ENCODE measurements at regions not wholly inside any gene's neighbourhood (a gene's known extent, or its start where the extent isn't known, plus 50 kb on each side); places are given as distances from the start of the nearest gene placed in this dataset.

DNA sequence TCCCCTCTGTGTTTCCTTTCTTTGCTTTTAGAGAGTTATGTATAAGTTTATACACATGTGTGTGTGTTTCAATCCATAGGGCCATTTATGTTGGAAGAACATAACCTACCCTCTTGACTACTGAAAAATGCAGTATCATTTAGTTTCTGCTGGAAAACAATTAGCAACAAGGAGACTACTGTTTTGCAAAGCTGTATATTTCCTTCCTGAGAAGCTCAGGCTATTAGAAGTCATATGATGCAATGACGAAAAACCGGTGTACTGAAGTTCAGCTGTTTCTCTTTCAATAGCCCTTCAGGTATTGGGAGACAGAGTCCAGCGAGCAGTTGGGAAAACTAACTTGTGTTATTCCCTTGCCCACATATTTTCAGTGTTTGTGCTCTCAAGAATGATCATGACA lies 447.7 kb upstream of the GYPC start:
- no peaks in the 10 kb centered on the region for H3K27me3 Mint-ChIP-seq (ENCODE audit: low read depth)
- TF ChIP-seq CTCF (IDR thresholded peaks at IDR 0.05; ENCODE audit: unreplicated experiment in 3 of 3), result no peak
- H3K36me3 Mint-ChIP-seq (ENCODE audit: low read depth), result no peaks in the 10 kb centered on the region
- H3K9me3 Mint-ChIP-seq, result no peaks in the 10 kb centered on the region
- H3K27ac Mint-ChIP-seq, result no peak overlapping the region
- no peak overlapping the region for H3K4me3 Mint-ChIP-seq
- H3K4me1 Mint-ChIP-seq, result no peaks in the 10 kb centered on the region

GRCh38 chr2:126212735-126213134 lies 443.2 kb upstream of the GYPC start:
- H3K27ac Mint-ChIP-seq, result no peak overlapping the region
- no peaks in the 10 kb centered on the region for H3K27me3 Mint-ChIP-seq (ENCODE audit: low read depth)
- H3K9me3 Mint-ChIP-seq, result no peaks in the 10 kb centered on the region
- no peak overlapping the region for H3K4me3 Mint-ChIP-seq
- TF ChIP-seq CTCF (IDR thresholded peaks at IDR 0.05; ENCODE audit: unreplicated experiment in 3 of 3), result no peak
- no peaks in the 10 kb centered on the region for H3K36me3 Mint-ChIP-seq (ENCODE audit: low read depth)
- no peaks in the 10 kb centered on the region for H3K4me1 Mint-ChIP-seq

DNA sequence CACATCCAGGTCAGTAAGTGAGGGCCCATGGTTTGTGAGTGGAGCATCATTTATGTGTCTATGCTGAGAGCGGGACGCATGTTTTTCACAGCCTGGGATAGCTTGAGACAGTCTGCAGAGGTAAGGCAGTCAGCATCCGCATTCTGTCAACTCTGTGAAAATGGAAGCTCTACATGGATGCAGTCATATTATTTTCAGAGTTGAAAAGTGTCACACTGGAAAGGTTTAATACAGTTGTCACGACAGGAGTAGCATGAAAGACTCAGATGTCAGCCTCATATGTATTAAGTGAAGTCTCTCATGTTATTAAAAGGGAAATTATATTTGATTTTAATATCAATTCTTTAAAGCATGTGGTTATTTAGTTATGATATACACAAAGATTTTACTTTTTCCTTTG lies 436.9 kb upstream of the GYPC start:
- H3K4me1 Mint-ChIP-seq, result peaks cover 12% of the 10 kb centered on the region
- no peak overlapping the region for H3K4me3 Mint-ChIP-seq
- no peaks in the 10 kb centered on the region for H3K27me3 Mint-ChIP-seq (ENCODE audit: low read depth)
- H3K27ac Mint-ChIP-seq, result no peak overlapping the region
- H3K9me3 Mint-ChIP-seq, result peaks cover 2% of the 10 kb centered on the region
- TF ChIP-seq CTCF (IDR thresholded peaks at IDR 0.05; ENCODE audit: unreplicated experiment in 3 of 3), result no peak
- no peaks in the 10 kb centered on the region for H3K36me3 Mint-ChIP-seq (ENCODE audit: low read depth)

- no peak overlapping the region for H3K4me3 Mint-ChIP-seq
- no peak for TF ChIP-seq CTCF (IDR thresholded peaks at IDR 0.05; ENCODE audit: unreplicated experiment in 3 of 3)
- no peaks in the 10 kb centered on the region for H3K36me3 Mint-ChIP-seq (ENCODE audit: low read depth)
- peaks cover 2% of the 10 kb centered on the region for H3K9me3 Mint-ChIP-seq
- H3K27me3 Mint-ChIP-seq (ENCODE audit: low read depth), result no peaks in the 10 kb centered on the region
- H3K4me1 Mint-ChIP-seq, result peaks cover 12% of the 10 kb centered on the region
- no peak overlapping the region for H3K27ac Mint-ChIP-seq
Measured at GRCh38 chr2:126220331-126220730, 435.6 kb upstream of the GYPC start.

- no peak for TF ChIP-seq CTCF (IDR thresholded peaks at IDR 0.05; ENCODE audit: unreplicated experiment in 3 of 3)
- H3K9me3 Mint-ChIP-seq, result peaks cover 2% of the 10 kb centered on the region
Measured at GRCh38 chr2:126221506-126221905, 434.5 kb upstream of the GYPC start.

GRCh38 chr2:126222278-126222677 lies 433.7 kb upstream of the GYPC start:
- no peak for TF ChIP-seq CTCF (IDR thresholded peaks at IDR 0.05; ENCODE audit: unreplicated experiment in 3 of 3)
- Mint-ChIP-seq H3K4me3 (no peak overlapping the region), H3K9me3 (peaks cover 2% of the 10 kb centered on the region), H3K27ac (peak overlapping the region in 1 of 3 experiments; percentile 8), H3K4me1 (peaks cover 12% of the 10 kb centered on the region), H3K27me3 (ENCODE audit: low read depth) (no peaks in the 10 kb centered on the region), H3K36me3 (ENCODE audit: low read depth) (no peaks in the 10 kb centered on the region)

More at GRCh38 chr2:126221506-126221905, 434.5 kb upstream of the GYPC start:
- Mint-ChIP-seq H3K4me3 (no peak overlapping the region), H3K4me1 (peaks cover 12% of the 10 kb centered on the region), H3K36me3 (ENCODE audit: low read depth) (no peaks in the 10 kb centered on the region), H3K27ac (peak overlapping the region in 1 of 3 experiments; percentile 8), H3K27me3 (ENCODE audit: low read depth) (no peaks in the 10 kb centered on the region)
